ENCODE measurements at regions not wholly inside any gene's neighbourhood (a gene's known extent, or its start where the extent isn't known, plus 50 kb on each side); places are given as distances from the start of the nearest gene placed in this dataset.

- no peak for DNase-seq
- no peak for ATAC-seq (ENCODE audit: poor library complexity)
- H3K9me3 ChIP-seq (ENCODE audit: control insufficient read depth in 1 of 2, insufficient read depth in 1 of 2, low read length in 2 of 2) = peaks cover 0 to 4% of the 10 kb centered on the region in 2 experiments
- TF ChIP-seq, protein P1, sequence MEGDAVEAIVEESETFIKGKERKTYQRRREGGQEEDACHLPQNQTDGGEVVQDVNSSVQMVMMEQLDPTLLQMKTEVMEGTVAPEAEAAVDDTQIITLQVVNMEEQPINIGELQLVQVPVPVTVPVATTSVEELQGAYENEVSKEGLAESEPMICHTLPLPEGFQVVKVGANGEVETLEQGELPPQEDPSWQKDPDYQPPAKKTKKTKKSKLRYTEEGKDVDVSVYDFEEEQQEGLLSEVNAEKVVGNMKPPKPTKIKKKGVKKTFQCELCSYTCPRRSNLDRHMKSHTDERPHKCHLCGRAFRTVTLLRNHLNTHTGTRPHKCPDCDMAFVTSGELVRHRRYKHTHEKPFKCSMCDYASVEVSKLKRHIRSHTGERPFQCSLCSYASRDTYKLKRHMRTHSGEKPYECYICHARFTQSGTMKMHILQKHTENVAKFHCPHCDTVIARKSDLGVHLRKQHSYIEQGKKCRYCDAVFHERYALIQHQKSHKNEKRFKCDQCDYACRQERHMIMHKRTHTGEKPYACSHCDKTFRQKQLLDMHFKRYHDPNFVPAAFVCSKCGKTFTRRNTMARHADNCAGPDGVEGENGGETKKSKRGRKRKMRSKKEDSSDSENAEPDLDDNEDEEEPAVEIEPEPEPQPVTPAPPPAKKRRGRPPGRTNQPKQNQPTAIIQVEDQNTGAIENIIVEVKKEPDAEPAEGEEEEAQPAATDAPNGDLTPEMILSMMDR (IDR thresholded peaks at IDR 0.05) = no peak
- Mint-ChIP-seq H3K4me1 (ENCODE audit: low read depth) (no peaks in the 10 kb centered on the region), H3K36me3 (ENCODE audit: low read depth) (no peaks in the 10 kb centered on the region), H3K9me3 (peaks cover 3% of the 10 kb centered on the region), H3K27me3 (no peaks in the 10 kb centered on the region), H3K4me3 (no peak overlapping the region), H3K27ac (no peak overlapping the region)
- no peaks in the 10 kb centered on the region for H3K36me3 ChIP-seq (ENCODE audit: insufficient read depth, low read length)
- no peaks in the 10 kb centered on the region for H3K27me3 ChIP-seq (ENCODE audit: control insufficient read depth in 1 of 2, insufficient read depth in 2 of 2, low read length in 2 of 2)
- POLR2A ChIA-PET = no interaction called here
- intact Hi-C loops (cut with DNase I, micrococcal nuclease) = no loop called here
- H3K4me1 ChIP-seq (ENCODE audit: insufficient read depth, low read length) = no peaks in the 10 kb centered on the region
- H3K4me3 ChIP-seq (ENCODE audit: low read length) = no peak overlapping the region
- CTCF ChIA-PET = no interaction called here
- H3K27ac ChIP-seq (ENCODE audit: low read depth in 1 of 2, low read length in 2 of 2) = no peak overlapping the region
Measured at GRCh38 chr6:63371104-63371715, 51.4 kb upstream of the LGSN start.

GRCh38 chr6:63372951-63373533 is 53.3 kb upstream of the LGSN start:
- Mint-ChIP-seq H3K27ac (no peak overlapping the region), H3K4me3 (no peak overlapping the region), H3K27me3 (no peaks in the 10 kb centered on the region), H3K4me1 (ENCODE audit: low read depth) (no peaks in the 10 kb centered on the region), H3K36me3 (ENCODE audit: low read depth) (no peaks in the 10 kb centered on the region), H3K9me3 (peaks cover 3% of the 10 kb centered on the region)
- intact Hi-C loops (cut with DNase I, micrococcal nuclease) = no loop called here
- Histone ChIP-seq H3K4me3 (ENCODE audit: low read length) (no peak overlapping the region), H3K27me3 (ENCODE audit: control insufficient read depth in 1 of 2, insufficient read depth in 2 of 2, low read length in 2 of 2) (no peaks in the 10 kb centered on the region), H3K27ac (ENCODE audit: low read depth in 1 of 2, low read length in 2 of 2) (no peak overlapping the region), H3K4me1 (ENCODE audit: insufficient read depth, low read length) (no peaks in the 10 kb centered on the region), H3K9me3 (ENCODE audit: control insufficient read depth in 1 of 2, insufficient read depth in 1 of 2, low read length in 2 of 2) (peaks cover 0 to 4% of the 10 kb centered on the region in 2 experiments), H3K36me3 (ENCODE audit: insufficient read depth, low read length) (no peaks in the 10 kb centered on the region)
- TF ChIP-seq, protein P1 (IDR thresholded peaks at IDR 0.05) = no peak
- CTCF ChIA-PET = no interaction called here
- POLR2A ChIA-PET = no interaction called here
- DNase-seq (no peak), ATAC-seq (ENCODE audit: poor library complexity) (no peak)

DNA sequence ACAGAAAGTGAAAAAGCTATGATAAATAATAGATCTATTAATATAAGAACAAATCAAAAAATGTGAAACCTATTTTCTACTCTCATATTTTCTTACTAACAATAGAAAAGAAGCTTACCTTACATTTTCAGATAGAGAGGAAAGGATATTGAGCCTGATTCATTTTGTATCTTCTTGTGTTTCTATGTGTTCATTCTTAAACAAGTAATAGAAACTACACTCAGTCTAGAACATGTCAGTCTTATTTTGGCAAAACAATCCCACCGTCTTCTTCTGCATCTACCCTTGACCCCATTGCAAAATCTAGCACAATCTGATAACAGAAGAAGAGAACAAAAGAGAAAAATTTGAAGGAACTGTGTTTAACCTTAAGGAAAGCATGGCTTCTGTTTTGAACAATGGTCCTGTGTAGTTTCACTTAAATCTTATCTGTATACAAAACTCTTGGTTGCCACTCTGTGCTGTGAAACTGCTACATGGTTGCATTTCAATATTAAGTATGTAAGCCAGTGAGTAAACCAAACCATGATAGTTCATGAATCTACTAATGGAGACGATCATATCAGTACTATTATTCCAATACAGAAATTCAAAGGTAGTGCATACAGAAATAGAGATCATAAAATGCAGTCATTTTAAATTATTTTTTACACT is 69.5 kb upstream of the LGSN start:
- Mint-ChIP-seq H3K4me1 (ENCODE audit: low read depth) (no peaks in the 10 kb centered on the region), H3K9me3 (no peaks in the 10 kb centered on the region), H3K36me3 (ENCODE audit: low read depth) (no peaks in the 10 kb centered on the region), H3K27ac (no peak overlapping the region), H3K27me3 (no peaks in the 10 kb centered on the region), H3K4me3 (no peak overlapping the region)
- ATAC-seq (ENCODE audit: poor library complexity) (no peak), DNase-seq (no peak)
- no peaks in the 10 kb centered on the region for H3K27me3 ChIP-seq (ENCODE audit: control insufficient read depth in 1 of 2, insufficient read depth in 2 of 2, low read length in 2 of 2)
- intact Hi-C loops (cut with DNase I, micrococcal nuclease) = no loop called here
- no peaks in the 10 kb centered on the region for H3K9me3 ChIP-seq (ENCODE audit: control insufficient read depth in 1 of 2, insufficient read depth in 1 of 2, low read length in 2 of 2)
- ChIA-PET CTCF (no interaction called here), POLR2A (no interaction called here)
- TF ChIP-seq, protein P1 (IDR thresholded peaks at IDR 0.05) = no peak
- no peak overlapping the region for H3K4me3 ChIP-seq (ENCODE audit: low read length)
- H3K27ac ChIP-seq (ENCODE audit: low read depth in 1 of 2, low read length in 2 of 2) = no peak overlapping the region
- H3K4me1 ChIP-seq (ENCODE audit: insufficient read depth, low read length) = no peaks in the 10 kb centered on the region
- no peaks in the 10 kb centered on the region for H3K36me3 ChIP-seq (ENCODE audit: insufficient read depth, low read length)

All from CD4-positive, alpha-beta T cell (primary cell).